Caki2 (cell line): ENCODE measurements at regions not wholly inside any gene's neighbourhood (a gene's known extent, or its start where the extent isn't known, plus 50 kb on each side); places are given as distances from the start of the nearest gene placed in this dataset.

Experiments
- DNase-seq: peaks from one replicate; pipeline ENCODE4 v3.0.0-alpha.2; 2015; ENCODE audit warnings: low read depth
- in situ Hi-C: cut with HindIII; loops from 2 replicates; pipeline ENCODE4 v1.10.0; 2016; ENCODE audit warnings: low sequenced_read_pairs, low pct_unique_long_range_greater_than_20kb, mixed read lengths

DNA sequence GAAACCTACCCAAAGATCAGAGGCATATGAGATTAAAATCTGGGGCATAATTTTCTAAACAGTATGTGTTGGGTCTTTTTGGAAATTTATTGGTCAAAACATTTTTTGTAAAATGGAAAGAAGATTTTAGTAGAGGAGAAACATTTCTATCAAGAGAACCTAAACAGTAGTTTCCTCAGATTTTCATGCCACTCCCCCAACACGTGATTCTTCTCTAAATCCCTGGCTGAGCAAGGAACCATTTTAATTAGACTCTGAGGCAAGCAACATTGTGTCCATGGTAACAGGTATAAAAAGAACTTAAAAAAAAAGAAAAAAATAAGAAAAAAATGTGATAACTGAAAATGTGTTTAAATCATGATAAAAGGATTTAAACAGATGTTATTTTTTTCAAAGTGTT lies 1105.2 kb upstream of the ZEB2 start:
- in situ Hi-C loops = no loop called here
- DNase-seq = no peak

DNA sequence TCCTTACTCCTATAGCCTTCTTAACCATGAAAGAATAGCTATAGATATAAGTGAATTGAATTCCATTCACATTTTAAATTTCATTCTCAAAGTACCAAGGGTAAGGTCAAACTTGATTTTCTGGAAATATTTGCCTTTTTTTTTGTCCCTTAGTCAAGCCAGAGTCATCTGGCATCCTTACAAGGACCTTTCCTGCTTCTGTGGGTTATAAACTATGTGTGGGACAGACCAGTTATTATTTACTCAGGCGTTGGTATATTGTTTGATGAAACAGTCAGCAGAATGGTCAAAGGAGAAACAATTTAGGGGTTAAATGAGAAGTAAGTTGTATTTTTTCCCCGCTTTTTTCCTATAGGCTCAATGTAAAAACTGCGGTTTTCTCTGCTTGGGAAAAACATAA lies 1103.2 kb upstream of the ZEB2 start:
- in situ Hi-C loops = no loop called here
- no peak for DNase-seq

DNA sequence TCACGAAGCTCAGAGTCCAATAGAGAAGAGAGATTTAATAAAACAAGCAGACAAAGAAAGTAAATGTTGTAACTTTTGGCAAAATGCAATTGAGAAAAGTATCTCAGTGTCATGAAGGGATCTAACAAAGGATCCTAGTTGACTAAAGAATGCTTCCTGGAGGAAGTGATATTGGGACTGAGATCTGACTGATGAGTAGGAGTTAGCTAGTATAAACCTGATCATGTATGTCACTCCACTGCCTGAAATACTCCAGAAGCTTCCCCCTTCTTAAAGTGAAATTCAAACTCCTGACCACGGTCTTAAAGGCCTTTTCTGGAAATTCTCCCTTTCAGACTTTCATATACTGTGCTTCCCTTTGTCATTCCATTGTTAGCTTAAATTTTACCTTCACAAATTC lies 1102.4 kb upstream of the ZEB2 start:
- in situ Hi-C loops = no loop called here

DNA sequence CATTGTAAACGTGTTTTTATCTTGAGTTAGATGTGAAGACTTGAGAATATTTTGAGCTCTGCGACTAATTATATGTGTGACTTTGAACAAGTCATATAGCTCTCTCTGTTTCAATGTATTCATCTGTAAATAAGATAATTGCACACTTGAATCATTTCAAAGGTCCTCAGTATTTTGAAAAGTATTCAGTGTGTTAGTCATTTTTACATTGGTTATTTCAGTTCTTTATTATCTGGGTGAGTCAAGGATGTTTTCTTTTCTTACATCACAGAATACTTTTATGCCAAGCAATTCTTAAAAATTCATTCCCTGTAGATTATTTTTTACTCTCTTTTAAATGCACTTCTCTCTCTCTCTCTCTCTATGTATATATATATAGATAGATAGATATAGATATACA lies 1098.0 kb upstream of the ZEB2 start:
- no peak for DNase-seq

More for the DNA sequence above, 1102.4 kb upstream of the ZEB2 start:
- DNase-seq = no peak

DNA sequence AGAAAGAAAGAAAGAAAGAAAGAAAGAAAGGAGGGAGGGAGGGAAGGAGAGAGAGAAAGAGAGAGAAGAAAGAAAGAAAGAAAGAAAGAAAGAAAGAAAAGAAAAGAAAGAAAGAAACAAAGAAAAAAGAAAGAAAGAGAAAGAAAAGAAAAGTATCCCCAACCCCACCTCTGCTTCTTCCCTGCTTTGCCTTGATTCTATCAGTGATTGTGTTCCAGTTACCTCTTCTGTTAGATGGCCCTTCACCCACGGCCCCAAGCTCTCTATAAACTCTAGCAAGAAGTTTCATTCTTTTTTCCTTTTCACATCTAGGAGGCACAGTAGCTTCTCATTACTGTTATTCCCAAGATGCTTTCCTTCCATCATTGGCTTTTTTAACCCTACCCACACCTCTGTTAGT lies 1097.5 kb upstream of the ZEB2 start:
- in situ Hi-C loops = no loop called here

More for the DNA sequence above, 1098.0 kb upstream of the ZEB2 start:
- in situ Hi-C loops = no loop called here

DNA sequence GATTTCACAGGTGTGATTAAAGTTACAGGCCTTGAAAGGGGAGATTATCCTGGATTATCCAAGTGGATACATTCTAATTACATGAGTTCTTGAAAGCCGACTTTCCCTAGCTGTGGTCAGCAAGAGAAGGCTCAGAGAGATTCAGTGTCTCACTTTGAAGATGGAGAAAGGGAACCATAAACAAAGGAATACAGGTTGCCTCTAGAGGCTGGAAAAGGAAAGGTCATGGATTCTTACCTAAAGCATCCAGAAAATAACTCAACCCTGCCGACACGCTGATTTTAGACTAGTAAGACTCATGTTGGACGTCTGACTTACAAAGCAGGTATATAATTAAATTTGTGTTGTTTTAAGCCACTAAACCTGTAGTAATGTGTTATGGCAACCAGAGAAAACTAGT lies 1095.7 kb upstream of the ZEB2 start:
- DNase-seq = no peak
- in situ Hi-C loops = no loop called here

More for the DNA sequence above, 1097.5 kb upstream of the ZEB2 start:
- DNase-seq = peak; percentile 30

DNA sequence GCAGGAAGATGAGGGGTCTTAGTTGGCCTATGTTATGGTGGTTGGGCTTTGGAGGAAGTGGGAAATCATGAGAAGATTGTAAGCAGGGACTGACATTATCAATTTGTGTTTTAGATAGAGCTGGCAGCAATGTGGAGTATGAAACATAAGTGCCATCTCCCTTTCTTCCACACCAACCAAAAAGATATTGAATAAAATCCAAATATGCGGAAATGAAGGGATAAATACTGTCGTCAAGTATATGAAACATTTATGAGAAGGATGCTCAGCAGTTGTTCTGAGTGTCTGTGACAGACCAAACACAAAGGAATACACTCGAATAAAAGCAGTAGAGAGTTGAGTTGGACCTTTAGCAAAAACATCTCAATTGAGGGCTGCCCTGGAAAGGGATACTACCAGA lies 1090.0 kb upstream of the ZEB2 start:
- DNase-seq = no peak
- in situ Hi-C loops = no loop called here

DNA sequence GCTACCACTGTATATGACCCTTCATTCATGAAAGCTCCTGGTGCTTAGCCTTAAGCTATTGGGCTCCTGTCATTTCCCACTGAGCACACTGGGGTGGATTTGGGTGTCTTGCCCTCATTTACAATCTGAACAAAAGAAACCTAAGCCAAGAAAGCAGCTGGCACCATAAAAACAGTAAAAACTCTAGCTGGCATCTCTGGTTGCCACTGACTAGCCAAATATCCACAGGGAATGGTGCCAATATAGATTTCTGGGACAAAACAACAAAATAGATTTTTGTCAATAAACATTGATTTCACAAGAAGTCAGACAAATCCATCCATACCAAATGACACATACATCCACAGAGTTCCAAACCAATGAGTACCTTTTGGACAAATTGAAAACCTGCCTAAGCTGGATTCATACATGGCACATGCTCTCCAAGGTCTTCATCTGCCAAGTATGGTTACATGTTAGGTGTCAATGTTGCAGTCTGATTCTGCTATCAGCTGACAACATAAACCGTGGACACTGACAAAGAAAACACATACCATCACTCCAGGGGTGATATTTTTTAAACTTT lies 1081.5 kb upstream of the ZEB2 start:
- DNase-seq = no peak
- in situ Hi-C loops = no loop called here

DNA sequence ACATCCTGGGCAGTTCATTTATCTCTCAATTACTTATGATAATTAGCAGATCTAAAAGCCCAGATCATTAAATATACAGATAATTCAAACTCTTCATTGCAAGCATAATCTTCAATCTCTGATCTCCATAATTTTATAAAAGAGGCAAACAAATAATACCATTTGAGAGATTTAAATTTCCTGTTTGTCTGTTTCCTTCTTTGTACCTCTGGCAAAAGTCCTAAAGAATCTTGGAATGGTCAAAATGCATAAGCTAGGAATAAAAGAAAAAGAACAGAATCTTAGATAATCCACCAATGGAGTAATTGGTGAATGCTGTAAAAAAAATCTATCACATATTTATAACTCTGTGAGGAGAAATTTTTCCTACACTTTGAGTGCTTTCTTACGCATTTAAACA lies 1080.9 kb upstream of the ZEB2 start:
- DNase-seq = no peak
- in situ Hi-C loops = no loop called here

DNA sequence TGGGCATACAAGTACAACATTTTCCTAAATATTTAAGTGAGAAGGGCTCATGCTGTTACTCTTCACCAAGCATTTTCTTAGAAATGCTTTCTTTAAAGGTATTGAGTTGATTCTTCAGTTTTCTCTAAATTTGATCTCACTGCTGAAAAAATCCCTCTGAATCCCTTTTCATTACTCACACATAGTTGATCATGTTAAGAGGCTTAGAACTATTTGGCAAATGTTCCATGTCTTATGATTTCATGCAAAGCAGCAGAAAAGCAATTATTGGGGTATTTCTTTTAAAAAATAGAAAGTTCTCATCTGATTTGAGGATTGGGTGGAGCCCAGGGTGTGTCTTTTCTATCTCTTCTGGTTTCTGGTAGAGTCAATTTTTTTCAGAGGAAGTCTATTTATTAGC lies 1079.8 kb upstream of the ZEB2 start:
- no peak for DNase-seq
- in situ Hi-C loops = no loop called here

DNA sequence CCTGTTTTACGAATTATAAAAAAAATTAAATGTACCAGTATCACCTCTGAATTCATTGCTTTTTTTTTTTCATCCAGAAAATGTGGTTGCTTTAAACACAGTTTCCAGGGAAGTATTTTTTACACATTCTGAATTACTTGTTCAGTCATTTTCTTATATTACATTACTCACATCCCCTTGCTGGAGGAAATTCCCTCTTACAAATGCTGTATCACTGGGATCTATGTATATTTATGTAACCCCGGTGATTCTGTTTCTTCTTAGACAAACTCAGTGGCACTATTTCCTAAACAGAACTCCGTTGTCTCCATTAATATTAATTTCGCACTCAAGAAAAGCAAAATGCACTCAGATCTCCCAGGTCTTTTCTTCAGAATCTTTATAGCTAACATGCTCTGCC lies 1078.5 kb upstream of the ZEB2 start:
- DNase-seq = no peak
- in situ Hi-C loops = no loop called here

DNA sequence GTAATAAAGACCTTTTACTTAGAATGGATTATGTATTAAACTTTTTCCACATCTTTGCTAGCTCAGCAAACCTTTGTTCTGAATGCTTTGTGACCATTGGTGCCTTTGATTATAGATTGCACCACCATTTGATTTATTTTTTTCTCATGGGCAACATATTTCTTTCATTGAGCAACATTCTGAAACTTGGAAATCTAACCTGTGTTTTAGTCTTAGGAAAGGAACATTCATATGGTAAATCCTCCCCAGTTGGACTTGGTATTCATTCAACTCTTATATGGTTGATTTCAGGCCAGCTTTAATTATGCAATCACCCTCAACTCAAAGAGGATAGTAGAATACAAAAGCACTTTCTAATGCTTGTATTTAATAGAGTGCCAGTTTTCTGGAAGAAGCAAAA lies 1077.9 kb upstream of the ZEB2 start:
- in situ Hi-C loops = no loop called here
- DNase-seq = no peak

DNA sequence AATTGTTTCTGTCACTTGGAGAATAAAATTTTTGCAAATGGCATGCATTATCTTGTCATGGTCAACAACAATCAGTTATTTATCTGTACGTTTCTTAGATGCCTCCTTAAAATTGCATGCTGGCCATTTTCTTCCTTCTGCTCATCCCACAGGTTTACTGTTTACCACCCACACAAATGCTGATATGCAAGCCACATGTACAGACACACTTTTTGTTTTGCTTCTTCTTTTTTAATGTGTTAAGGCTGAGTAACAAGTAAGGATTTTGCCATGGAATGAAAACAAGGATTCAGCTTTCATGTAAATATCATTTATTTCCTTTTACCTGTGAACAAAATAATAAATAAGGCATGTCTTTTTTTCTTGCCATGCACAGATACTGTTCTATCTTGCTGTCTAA lies 1077.1 kb upstream of the ZEB2 start:
- DNase-seq = no peak
- in situ Hi-C loops = no loop called here

DNA sequence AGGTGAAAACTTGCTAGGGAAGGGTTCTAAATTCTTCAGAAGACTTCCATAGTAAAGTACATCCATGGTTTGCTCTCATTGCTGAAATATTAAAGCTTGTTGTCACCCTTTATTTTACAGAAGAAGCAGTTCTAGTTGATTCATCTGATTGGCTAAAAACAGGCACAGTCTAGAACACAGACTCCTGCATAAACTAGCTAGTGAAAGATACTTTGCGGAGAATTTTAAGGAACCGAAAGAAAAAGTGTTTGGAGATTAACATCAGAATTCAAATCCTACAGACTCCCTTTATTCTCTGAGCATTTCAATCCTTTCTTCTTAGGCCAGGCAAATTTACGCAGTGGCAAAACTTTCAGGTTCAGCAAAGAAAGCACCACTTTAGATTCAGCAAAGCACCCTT lies 1076.5 kb upstream of the ZEB2 start:
- in situ Hi-C loops = no loop called here

DNA sequence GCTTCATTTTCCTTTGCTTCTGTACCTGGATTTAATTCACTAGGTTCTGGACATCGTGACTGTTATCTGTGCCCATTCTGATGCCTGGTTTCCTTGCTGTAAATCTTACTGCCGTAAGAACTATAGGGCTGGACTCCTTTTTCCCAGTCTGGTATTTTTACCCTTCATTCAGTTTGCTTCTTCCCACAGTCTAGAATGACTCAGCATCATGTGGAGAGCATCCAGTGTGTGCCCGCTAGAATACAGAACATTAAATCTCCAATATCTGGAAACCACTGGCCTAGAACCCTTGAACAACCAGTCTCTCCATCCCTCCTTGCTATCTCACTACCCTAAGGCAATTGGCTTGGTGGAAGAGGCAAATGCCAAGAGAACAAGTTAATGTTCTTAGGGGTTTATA lies 1075.4 kb upstream of the ZEB2 start:
- no peak for DNase-seq
- in situ Hi-C loops = no loop called here

More for the DNA sequence above, 1076.5 kb upstream of the ZEB2 start:
- no peak for DNase-seq

DNA sequence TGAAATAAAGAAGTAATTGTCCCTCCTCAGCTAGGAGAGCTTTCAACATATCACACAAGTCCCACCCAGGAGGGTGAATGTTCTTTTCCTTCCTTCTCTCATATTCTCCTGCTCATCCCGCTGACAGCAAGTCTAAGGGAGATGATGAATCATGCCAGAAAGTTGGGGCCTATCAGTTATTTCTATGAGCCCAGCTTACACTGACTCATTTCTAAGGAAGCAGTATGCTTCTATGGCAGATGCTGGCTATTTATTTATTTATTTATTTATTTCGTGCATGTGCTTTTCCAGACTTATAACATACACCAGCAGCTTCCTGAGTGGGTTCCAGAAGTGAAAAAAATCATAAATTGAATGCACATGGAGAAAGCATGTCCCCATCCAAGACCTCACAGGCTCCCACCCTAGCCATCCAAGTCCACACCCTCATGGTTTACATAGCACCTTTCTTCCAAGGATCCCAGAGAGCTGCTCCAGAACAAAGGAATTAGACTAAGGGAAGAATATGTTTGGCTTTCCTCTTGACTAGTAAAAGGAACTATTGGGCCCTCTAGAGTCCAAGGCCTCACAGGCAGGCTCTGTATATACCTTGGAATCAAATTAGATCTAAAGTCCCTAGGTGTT lies 1074.2 kb upstream of the ZEB2 start:
- in situ Hi-C loops = no loop called here
- peak; percentile 30 for DNase-seq

DNA sequence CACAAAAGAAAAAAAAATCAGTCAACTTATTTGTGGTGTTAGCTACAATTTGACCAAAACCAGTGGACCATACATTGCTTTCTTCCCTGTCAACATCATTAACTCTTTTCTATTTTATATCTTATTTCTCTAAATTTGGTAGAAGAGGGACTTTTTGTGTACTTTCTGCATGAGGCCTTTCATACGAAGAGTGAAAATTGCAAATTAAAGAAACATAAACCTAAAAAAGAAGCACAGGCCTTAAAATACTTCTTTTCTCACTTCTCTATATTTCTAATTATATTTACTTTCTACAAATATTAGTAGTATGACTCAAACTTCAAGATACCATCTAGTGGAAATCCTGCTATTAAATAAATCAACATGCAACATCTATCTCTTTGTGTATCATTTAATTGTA lies 1073.4 kb upstream of the ZEB2 start:
- DNase-seq = no peak
- in situ Hi-C loops = no loop called here

DNA sequence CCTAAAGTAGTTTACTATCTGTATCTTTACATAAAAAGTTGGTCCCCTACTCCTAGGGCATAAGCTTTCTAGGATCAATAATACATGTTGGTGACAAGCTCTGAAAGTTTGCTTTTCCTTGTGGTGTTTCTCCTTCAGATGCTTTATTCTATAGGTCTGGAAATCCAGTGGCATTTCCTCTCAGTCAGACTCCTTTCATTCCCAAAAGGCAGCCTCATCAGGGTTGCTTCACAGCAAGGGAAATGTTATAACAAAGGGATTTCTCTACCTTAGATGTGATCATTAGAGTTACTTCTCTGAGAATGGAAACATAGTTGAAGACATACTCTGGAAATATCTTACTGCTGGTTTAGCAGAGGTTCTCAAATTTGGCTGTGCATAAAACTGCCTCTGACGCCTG lies 1072.4 kb upstream of the ZEB2 start:
- in situ Hi-C loops = no loop called here
- DNase-seq = no peak

DNA sequence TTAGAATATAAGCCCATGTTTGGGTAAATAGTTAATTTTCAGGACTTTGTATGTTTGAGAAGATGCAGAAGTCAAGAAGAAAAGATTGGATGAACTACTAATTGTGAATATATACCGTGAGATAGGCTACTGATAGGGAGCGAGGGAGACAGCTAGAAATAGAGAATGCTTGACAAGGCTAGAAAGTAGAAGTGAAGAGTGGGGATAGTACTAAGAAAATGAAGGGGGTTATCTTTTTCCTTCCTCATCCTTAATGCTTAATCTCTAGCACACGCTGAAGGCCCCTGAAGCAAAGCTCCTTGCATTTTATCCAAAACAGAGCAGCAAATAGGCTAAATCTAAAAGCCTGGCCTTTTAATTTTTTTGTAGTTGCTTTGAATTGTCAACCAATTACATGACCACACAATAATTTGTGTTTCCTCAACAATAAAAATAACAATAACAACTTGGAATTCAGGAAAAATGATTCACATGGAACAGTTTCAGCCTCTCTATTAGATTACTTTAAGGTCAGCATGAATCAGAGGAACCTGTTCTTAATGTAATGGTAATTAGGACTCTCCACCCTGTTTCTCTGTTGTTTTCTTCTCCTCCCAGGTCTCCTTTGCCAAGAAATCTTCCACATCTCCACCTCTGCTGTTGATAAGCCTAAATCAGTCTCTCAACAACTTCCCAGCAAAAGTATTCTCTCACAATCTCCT lies 1071.3 kb upstream of the ZEB2 start:
- no peak for DNase-seq
- in situ Hi-C loops = no loop called here

DNA sequence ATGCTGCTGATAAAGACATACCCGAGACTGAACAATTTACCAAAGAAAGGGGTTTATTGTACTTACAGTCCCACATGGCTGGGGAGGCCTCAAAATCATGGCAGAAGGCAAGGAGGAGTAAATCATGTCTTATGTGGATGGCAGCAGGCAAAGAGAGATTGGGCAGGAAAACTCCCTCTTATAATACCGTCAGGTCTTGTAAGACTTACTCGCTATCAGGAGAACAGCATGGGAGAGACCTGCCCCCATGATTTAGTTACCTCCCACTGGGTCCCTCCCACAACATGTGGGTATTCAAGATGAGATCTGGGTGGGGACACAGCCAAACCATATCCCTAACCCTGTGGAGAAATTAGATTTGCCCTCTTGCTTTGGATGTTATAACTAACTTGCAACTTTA lies 1068.0 kb upstream of the ZEB2 start:
- DNase-seq = no peak
- in situ Hi-C loops = no loop called here
